ENCODE measurements at regions not wholly inside any gene's neighbourhood (a gene's known extent, or its start where the extent isn't known, plus 50 kb on each side); places are given as distances from the start of the nearest gene placed in this dataset.

- TF ChIP-seq ATF2 (IDR thresholded peaks at IDR 0.05; ENCODE audit: low read length), result no peak
- no peak for TF ChIP-seq EZH2 (IDR thresholded peaks at IDR 0.05; ENCODE audit: low read depth, low read length, severe bottlenecking)
- no peak for TF ChIP-seq RNF2 (IDR thresholded peaks at IDR 0.05; ENCODE audit: borderline replicate concordance, low read depth, low read length, missing control alignments, poor library complexity, severe bottlenecking)
- no peak for TF ChIP-seq PHF8 (conservative IDR thresholded peaks at IDR 0.05; ENCODE audit: low read depth, low read length)
- TF ChIP-seq CHD1 (IDR thresholded peaks at IDR 0.05; ENCODE audit: low read depth, low read length), result no peak
- no peak for TF ChIP-seq POLR2A (IDR thresholded peaks at IDR 0.05; ENCODE audit: control extremely low read depth in 1 of 2, low read depth in 2 of 2, low read length in 2 of 2)
- TF ChIP-seq MAX (IDR thresholded peaks at IDR 0.05), result no peak
Measured at GRCh38 chr5:2582507-2582906, 169.0 kb downstream of the IRX2 start (continued).

All from H1 (cell line).